Activated T-cell treated with anti-CD3 and anti-CD28 coated beads, Interleukin-2, amount 50 U/mL, for 72 hours (primary cell): ENCODE measurements at regions not wholly inside any gene's neighbourhood (a gene's known extent, or its start where the extent isn't known, plus 50 kb on each side); places are given as distances from the start of the nearest gene placed in this dataset.
"Not testable (repeated sequence)": the region's sequence is repeated elsewhere in the genome, so short reads cannot be mapped to it uniquely, and the experiment has no call there.

ENCODE experiments used
- ATAC-seq, 2 donors: fragments of 150-1000 bp; cut with Tn5 transposase; replicated peaks in 1 of 2; 2 replicates each; pipeline ENCODE4 v1.10.0; 2021; ENCODE audit warnings: moderate library complexity in 2 of 2, mild to moderate bottlenecking in 1 of 2
- DNase-seq, 2 donors: peaks; one replicate each; pipeline ENCODE4 v3.0.0; 2021 to 2022; ENCODE audit warnings: mixed read lengths in 1 of 2
- H3K27ac Mint-ChIP-seq: one replicate; pipeline ENCODE4 v1.8.0; 2022; ENCODE audit warnings: mild to moderate bottlenecking, moderate library complexity, mixed read lengths
- H3K27me3 Mint-ChIP-seq: one replicate; pipeline ENCODE4 v1.8.0; 2022; ENCODE audit warnings: low read depth, mixed read lengths
- H3K36me3 Mint-ChIP-seq, 2 donors: one replicate each; pipeline ENCODE4 v1.8.0; 2022; ENCODE audit warnings: mixed read lengths in 2 of 2, mild to moderate bottlenecking in 1 of 2; ENCODE audit not compliant: insufficient read depth in 2 of 2
- H3K4me1 Mint-ChIP-seq: one replicate; pipeline ENCODE4 v1.8.0; 2022; ENCODE audit warnings: low read depth, mixed read lengths
- H3K4me3 Mint-ChIP-seq, 2 donors: one replicate each; pipeline ENCODE4 v1.8.0; 2022; ENCODE audit warnings: mild to moderate bottlenecking in 2 of 2, mixed read lengths in 2 of 2, moderate library complexity in 2 of 2
- H3K9me3 Mint-ChIP-seq, 2 donors: one replicate each; pipeline ENCODE4 v1.8.0; 2022; ENCODE audit warnings: mixed read lengths in 2 of 2

DNA sequence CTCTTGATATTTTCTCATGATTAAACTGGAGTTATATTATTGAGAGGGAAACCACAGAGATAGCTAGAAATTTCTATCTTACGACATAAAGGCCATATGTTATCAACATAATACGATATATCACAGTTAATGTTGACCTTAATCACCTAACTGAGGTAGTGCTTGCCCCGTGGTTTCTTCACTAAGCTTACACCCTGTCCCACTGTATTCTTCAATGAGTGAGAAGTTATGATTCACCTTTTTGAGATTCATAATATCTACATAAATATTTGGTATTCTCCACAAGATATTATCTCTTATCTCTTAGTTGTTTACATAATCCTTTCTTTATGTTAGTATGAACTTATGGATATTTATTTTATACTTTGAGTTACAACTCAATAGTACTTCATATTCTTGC is 1714.1 kb downstream of the BRINP3 start:
- peaks cover 4 to 5% of the 10 kb centered on the region in 2 donors for H3K9me3 Mint-ChIP-seq
- peaks cover 0 to 3% of the 10 kb centered on the region in 2 donors for H3K36me3 Mint-ChIP-seq
- H3K4me3 Mint-ChIP-seq = no peak overlapping the region
- H3K4me1 Mint-ChIP-seq = no peaks in the 10 kb centered on the region
- DNase-seq (no peak), ATAC-seq (no peak)
- H3K27me3 Mint-ChIP-seq = no peaks in the 10 kb centered on the region
- no peak overlapping the region for H3K27ac Mint-ChIP-seq

DNA sequence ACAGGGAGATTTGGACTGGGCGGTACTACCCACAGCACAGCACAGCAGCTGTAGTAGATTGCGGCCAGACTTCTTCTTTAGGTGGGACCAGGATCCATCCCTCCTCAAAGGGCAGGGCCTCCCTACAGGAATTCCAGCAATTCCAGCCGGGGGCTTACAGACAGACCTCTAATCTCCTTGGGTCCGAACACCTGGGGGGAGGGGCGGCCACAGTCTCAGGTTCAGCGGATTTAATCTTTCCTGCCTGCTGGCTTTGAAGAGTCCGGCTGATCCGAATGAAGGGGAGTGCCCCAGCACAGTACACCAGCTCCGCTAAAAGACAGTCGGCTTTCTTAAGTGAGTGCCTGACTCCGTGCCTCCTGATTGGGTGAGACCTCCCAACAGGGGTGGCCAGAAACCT is 1708.5 kb downstream of the BRINP3 start:
- peaks cover 11 to 13% of the 10 kb centered on the region in 2 donors for H3K9me3 Mint-ChIP-seq
- H3K4me1 Mint-ChIP-seq = no peaks in the 10 kb centered on the region
- H3K27me3 Mint-ChIP-seq = no peaks in the 10 kb centered on the region
- ATAC-seq (no peak), DNase-seq (no peak)
- peaks cover 3 to 4% of the 10 kb centered on the region in 2 donors for H3K36me3 Mint-ChIP-seq
- H3K4me3 Mint-ChIP-seq = no peak overlapping the region
- H3K27ac Mint-ChIP-seq = no peak overlapping the region

DNA sequence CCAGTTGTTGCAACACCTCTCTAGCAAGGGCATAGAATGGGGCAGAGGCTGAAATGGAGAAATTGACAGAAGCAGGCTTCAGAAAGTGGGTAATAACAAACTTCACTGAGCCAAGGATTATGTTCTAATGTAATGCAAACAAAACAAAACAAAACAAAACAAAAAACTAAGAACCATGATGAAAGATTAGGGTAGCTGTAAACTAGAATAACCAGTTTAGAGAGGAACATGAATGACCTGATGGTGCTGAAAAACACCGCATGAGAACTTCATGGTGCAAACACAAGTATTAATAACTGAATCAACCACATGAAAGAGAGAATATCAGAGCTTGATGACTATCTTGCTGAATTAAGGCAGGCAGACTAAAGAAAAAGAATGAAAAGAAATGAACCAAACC is 1707.7 kb downstream of the BRINP3 start:
- no peaks in the 10 kb centered on the region for H3K27me3 Mint-ChIP-seq
- H3K4me1 Mint-ChIP-seq = no peaks in the 10 kb centered on the region
- H3K36me3 Mint-ChIP-seq = peaks cover 3 to 4% of the 10 kb centered on the region in 2 donors
- DNase-seq (no peak), ATAC-seq (no peak)
- no peak overlapping the region for H3K27ac Mint-ChIP-seq
- H3K4me3 Mint-ChIP-seq = no peak overlapping the region
- peaks cover 12% of the 10 kb centered on the region in 2 donors for H3K9me3 Mint-ChIP-seq

DNA sequence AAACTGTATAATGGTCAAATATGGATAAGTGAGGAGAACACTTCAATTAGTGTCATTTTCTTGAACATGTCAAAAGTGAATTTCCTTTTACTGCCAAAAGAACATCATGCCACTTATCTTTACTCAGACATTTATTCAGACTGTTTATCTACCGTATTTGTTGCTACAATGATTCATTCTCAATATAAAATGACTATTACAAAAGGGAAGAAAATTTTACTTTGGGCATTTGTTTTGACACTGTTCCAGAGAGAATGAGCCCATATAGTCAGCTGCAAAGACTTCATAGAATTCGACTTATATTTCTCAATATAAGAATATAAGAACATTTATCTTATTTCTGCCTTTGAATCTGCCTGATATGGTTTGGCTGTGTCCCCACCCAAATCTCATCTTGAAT is 1699.1 kb downstream of the BRINP3 start:
- no peak overlapping the region for H3K4me3 Mint-ChIP-seq
- H3K36me3 Mint-ChIP-seq = peaks cover 0 to 4% of the 10 kb centered on the region in 2 donors
- ATAC-seq (no peak), DNase-seq (no peak)
- no peaks in the 10 kb centered on the region for H3K27me3 Mint-ChIP-seq
- H3K9me3 Mint-ChIP-seq = peaks cover 6 to 8% of the 10 kb centered on the region in 2 donors
- H3K4me1 Mint-ChIP-seq = no peaks in the 10 kb centered on the region
- H3K27ac Mint-ChIP-seq = no peak overlapping the region

GRCh38 chr1:188782220-188782841 is 1695.3 kb downstream of the BRINP3 start:
- Mint-ChIP-seq H3K36me3 (no peaks in the 10 kb centered on the region), H3K9me3 (peaks cover 1 to 5% of the 10 kb centered on the region in 2 donors), H3K4me1 (no peaks in the 10 kb centered on the region), H3K27me3 (no peaks in the 10 kb centered on the region), H3K4me3 (no peak overlapping the region), H3K27ac (no peak overlapping the region)
- no peak for ATAC-seq
- no peak for DNase-seq

- DNase-seq (no peak), ATAC-seq (no peak)
- no peak overlapping the region for H3K27ac Mint-ChIP-seq
- no peak overlapping the region for H3K4me3 Mint-ChIP-seq
- H3K27me3 Mint-ChIP-seq = no peaks in the 10 kb centered on the region
- H3K36me3 Mint-ChIP-seq = no peaks in the 10 kb centered on the region
- H3K4me1 Mint-ChIP-seq = no peaks in the 10 kb centered on the region
- H3K9me3 Mint-ChIP-seq = peaks cover 3 to 8% of the 10 kb centered on the region in 2 donors
Observed at GRCh38 chr1:188794969-188795368, 1682.7 kb downstream of the BRINP3 start.

DNA sequence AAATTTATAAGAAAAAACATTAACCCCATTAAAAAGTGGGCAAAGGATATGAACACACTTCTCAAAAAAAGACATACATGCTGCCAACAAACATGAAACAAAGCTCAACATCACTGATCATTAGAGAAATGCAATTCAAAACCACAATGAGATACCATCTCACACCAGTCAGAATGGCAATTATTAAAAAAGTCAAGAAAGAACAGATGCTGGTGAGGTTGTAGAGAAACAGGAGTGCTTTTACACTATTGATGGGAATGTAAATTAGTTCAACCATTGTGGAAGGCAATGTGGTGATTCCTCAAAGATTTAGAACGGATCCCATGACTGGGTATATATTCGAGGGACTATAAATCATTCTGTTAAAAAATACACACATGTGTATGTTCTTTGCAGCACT is 1665.5 kb downstream of the BRINP3 start:
- not testable (repeated sequence) for DNase-seq, H3K27me3 Mint-ChIP-seq, H3K36me3 Mint-ChIP-seq, H3K27ac Mint-ChIP-seq, H3K4me1 Mint-ChIP-seq, H3K4me3 Mint-ChIP-seq, ATAC-seq
- peaks cover 16 to 22% of the 10 kb centered on the region in 2 donors for H3K9me3 Mint-ChIP-seq

DNA sequence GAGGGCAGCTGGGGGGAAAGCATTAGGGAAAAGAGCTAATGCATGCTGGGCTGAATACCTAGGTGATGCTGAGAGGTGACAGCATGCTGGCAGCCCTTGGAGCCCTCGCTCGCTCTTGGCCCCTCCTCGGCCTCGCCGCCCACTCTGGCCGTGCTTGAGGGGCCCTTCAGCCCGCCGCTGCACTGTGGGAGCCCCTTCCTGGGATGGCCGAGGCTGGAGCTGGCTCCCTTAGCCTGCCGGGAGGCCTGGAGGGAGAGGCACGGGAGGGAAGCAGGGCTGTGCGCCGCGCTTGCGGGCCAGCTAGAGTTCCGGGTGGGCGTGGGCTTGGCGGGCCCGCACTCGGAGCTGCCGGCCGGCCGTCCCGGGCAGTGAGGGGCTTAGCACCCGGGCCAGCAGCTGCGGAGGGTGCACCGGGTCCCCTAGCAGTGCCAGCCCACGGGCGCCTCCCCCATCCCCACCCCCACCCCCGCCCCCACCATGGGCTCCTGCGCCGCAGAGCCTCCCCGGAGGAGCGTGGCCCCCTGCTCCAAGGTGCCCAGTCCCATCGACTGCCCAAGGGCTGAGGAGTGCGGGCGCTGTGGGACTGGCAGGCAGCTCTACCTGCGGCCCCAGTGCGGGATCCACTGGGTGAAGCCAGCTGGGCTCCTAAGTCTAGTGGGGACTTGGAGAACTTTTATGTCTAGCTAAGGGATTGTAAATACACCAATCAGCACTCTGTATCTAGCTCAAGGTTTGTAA is 1664.7 kb downstream of the BRINP3 start:
- not testable (repeated sequence) for H3K4me3 Mint-ChIP-seq, DNase-seq, H3K4me1 Mint-ChIP-seq, H3K36me3 Mint-ChIP-seq, H3K27me3 Mint-ChIP-seq, ATAC-seq, H3K27ac Mint-ChIP-seq
- H3K9me3 Mint-ChIP-seq = peaks cover 15 to 20% of the 10 kb centered on the region in 2 donors

GRCh38 chr1:188817814-188818213 is 1659.8 kb downstream of the BRINP3 start:
- DNase-seq = no peak
- H3K27ac Mint-ChIP-seq = no peak overlapping the region
- H3K9me3 Mint-ChIP-seq = peaks cover 7 to 8% of the 10 kb centered on the region in 2 donors
- H3K4me1 Mint-ChIP-seq = no peaks in the 10 kb centered on the region
- H3K36me3 Mint-ChIP-seq = no peaks in the 10 kb centered on the region
- no peaks in the 10 kb centered on the region for H3K27me3 Mint-ChIP-seq
- no peak overlapping the region for H3K4me3 Mint-ChIP-seq
- no peak for ATAC-seq

GRCh38 chr1:188822248-188822647 is 1655.4 kb downstream of the BRINP3 start:
- no peak overlapping the region for H3K4me3 Mint-ChIP-seq
- no peaks in the 10 kb centered on the region for H3K4me1 Mint-ChIP-seq
- no peak for DNase-seq
- no peak overlapping the region for H3K27ac Mint-ChIP-seq
- no peak for ATAC-seq
- H3K36me3 Mint-ChIP-seq = no peaks in the 10 kb centered on the region
- no peaks in the 10 kb centered on the region for H3K27me3 Mint-ChIP-seq
- peaks cover under 1% of the 10 kb centered on the region in 2 donors for H3K9me3 Mint-ChIP-seq

DNA sequence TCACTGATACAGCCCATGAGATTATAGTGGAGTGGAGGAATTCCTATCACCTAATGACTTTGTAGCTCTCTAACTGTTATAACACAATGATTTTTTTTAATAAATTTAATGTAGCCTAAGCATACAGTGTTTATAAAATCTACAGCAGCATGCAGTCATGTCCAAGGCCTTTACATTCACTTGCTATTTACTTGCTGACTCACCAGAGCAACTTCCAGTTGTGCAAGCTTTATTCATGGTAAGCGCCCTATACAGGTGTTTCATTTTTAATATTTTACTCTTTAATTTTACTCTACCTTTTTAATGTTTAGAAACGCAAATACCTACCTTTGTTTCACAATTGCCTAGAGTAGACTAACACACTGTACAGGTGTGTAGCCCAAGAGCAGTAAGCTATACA is 1652.2 kb downstream of the BRINP3 start:
- DNase-seq = no peak
- H3K27me3 Mint-ChIP-seq = no peaks in the 10 kb centered on the region
- H3K4me3 Mint-ChIP-seq = no peak overlapping the region
- no peaks in the 10 kb centered on the region for H3K4me1 Mint-ChIP-seq
- peaks cover 3 to 4% of the 10 kb centered on the region in 2 donors for H3K9me3 Mint-ChIP-seq
- no peak overlapping the region for H3K27ac Mint-ChIP-seq
- no peak for ATAC-seq
- H3K36me3 Mint-ChIP-seq = no peaks in the 10 kb centered on the region

- no peaks in the 10 kb centered on the region for H3K27me3 Mint-ChIP-seq
Observed at GRCh38 chr1:188826800-188827199, 1650.9 kb downstream of the BRINP3 start.

GRCh38 chr1:188827400-188827799 is 1650.3 kb downstream of the BRINP3 start:
- H3K36me3 Mint-ChIP-seq = no peaks in the 10 kb centered on the region
- no peaks in the 10 kb centered on the region for H3K27me3 Mint-ChIP-seq
- H3K27ac Mint-ChIP-seq = no peak overlapping the region
- H3K9me3 Mint-ChIP-seq = peaks cover 3 to 4% of the 10 kb centered on the region in 2 donors
- H3K4me1 Mint-ChIP-seq = no peaks in the 10 kb centered on the region
- no peak for ATAC-seq
- H3K4me3 Mint-ChIP-seq = no peak overlapping the region
- DNase-seq = no peak

More at GRCh38 chr1:188826800-188827199, 1650.9 kb downstream of the BRINP3 start:
- Mint-ChIP-seq H3K4me1 (no peaks in the 10 kb centered on the region), H3K36me3 (no peaks in the 10 kb centered on the region), H3K4me3 (no peak overlapping the region), H3K9me3 (peaks cover 3 to 4% of the 10 kb centered on the region in 2 donors), H3K27ac (no peak overlapping the region)
- no peak for ATAC-seq
- DNase-seq = no peak
